HepG2 (cell line): ENCODE measurements at regions not wholly inside any gene's neighbourhood (a gene's known extent, or its start where the extent isn't known, plus 50 kb on each side); places are given as distances from the start of the nearest gene placed in this dataset.

Source experiments
- ATAC-seq: fragments of 200-7000 bp; cut with Tn5 transposase; 3 replicates; pipeline ENCODE4 v1.9.1; 2020; ENCODE audit warnings: mild to moderate bottlenecking, moderate library complexity
- BruUV-seq: library from RNA; stranded (reverse); fragments of 400-500 nt; replicated peaks from 2 replicates; lab custom pipeline; 2021; lab: Mats Ljungman, UMichigan
- CTCF ChIA-PET: fragments of 300-600 bp; formaldehyde crosslinking; extraction: SDS; loops from one replicate; lab custom pipeline; 2021; ENCODE audit warnings: low total read pairs, inconsistent platforms, low intra/inter-chr PET ratio; lab: Yijun Ruan, JAX
- POLR2A ChIA-PET: fragments of 350-600 bp; sonication (Branson Sonifier 250); formaldehyde crosslinking; loops from one replicate; lab custom pipeline; 2020; ENCODE audit warnings: antibody characterized with exemption, inconsistent platforms; lab: Yijun Ruan, JAX
- DNase-seq: peaks from one replicate; pipeline ENCODE4 v3.0.0-alpha.2; 2015; ENCODE audit warnings: low spot score
- FAIRE-seq: peaks from 3 replicates; lab custom pipeline; 2011; peaks lifted over from hg19 to GRCh38; lab: Jason Lieb, UNC
- H2AFZ ChIP-seq: one replicate; pipeline ENCODE4 v1.6.1; 2011; ENCODE audit warnings: low read length, inconsistent platforms
- H3K27ac ChIP-seq: fragments of 300-600 bp; 3 replicates; pipeline ENCODE4 v1.8.0; 2011; ENCODE audit warnings: mixed run types, mild to moderate bottlenecking, mixed read lengths, low read length, inconsistent platforms; ENCODE audit not compliant: insufficient read depth; ENCODE audit errors: extremely low read length
- H3K27me3 ChIP-seq, 2 experiments: fragments of 200-600 bp in 1 of 2; 2 replicates in 1 of 2; 3 replicates in 1 of 2; pipeline versions ENCODE4 v1.6.0 to v1.8.0; 2011; ENCODE audit warnings: low read length in 2 of 2, mild to moderate bottlenecking in 2 of 2, moderate library complexity in 2 of 2, inconsistent platforms in 1 of 2; ENCODE audit not compliant: insufficient read depth in 2 of 2, control insufficient read depth in 1 of 2
- H3K36me3 ChIP-seq, 2 experiments: fragments of 200-600 bp in 1 of 2; replicated peaks in 1 of 2; 2 replicates in 1 of 2; 3 replicates in 1 of 2; pipeline versions ENCODE4 v1.5.1 to v1.8.0; 2011; ENCODE audit warnings: low read length in 2 of 2, inconsistent platforms in 1 of 2; ENCODE audit not compliant: insufficient read depth in 2 of 2, control insufficient read depth in 1 of 2
- H3K4me1 ChIP-seq: 2 replicates; pipeline ENCODE4 v1.5.1; 2012; ENCODE audit warnings: low read length, inconsistent platforms; ENCODE audit not compliant: insufficient read depth
- H3K4me2 ChIP-seq: 2 replicates; pipeline ENCODE4 v1.6.0; 2011; ENCODE audit warnings: low read depth, low read length, inconsistent platforms
- H3K4me3 ChIP-seq, 3 experiments: fragments of 200-600 bp in 1 of 3; sonication (generic), shearing (Covaris generic) in 1 of 3; replicated peaks in 1 of 3; 2 replicates each; pipeline ENCODE4 v1.5.1; 2011 to 2016; ENCODE audit warnings: low read length in 3 of 3, inconsistent platforms in 2 of 3, low read depth in 2 of 3, mild to moderate bottlenecking in 2 of 3, control low read depth in 1 of 3, mixed read lengths in 1 of 3; ENCODE audit not compliant: insufficient read depth in 1 of 3
- H3K79me2 ChIP-seq: one replicate; pipeline ENCODE4 v1.6.1; 2011; ENCODE audit warnings: low read length, inconsistent platforms; ENCODE audit not compliant: insufficient read depth
- H3K9ac ChIP-seq: 2 replicates; pipeline ENCODE4 v1.6.0; 2011; ENCODE audit warnings: mild to moderate bottlenecking, low read depth, low read length, inconsistent platforms; ENCODE audit not compliant: insufficient read depth
- H3K9me3 ChIP-seq: 2 replicates; pipeline ENCODE4 v1.5.1; 2012; ENCODE audit warnings: mild to moderate bottlenecking, low read length
- H4K20me1 ChIP-seq: 2 replicates; pipeline ENCODE4 v1.6.0; 2011; ENCODE audit warnings: inconsistent platforms, mild to moderate bottlenecking, low read length, moderate library complexity; ENCODE audit not compliant: insufficient read depth
- AGO2 ChIP-seq: fragments of 200-400 bp; formaldehyde crosslinking; optimal IDR thresholded peaks from 2 replicates; pipeline ENCODE3; 2017; ENCODE audit warnings: mild to moderate bottlenecking, low read depth, low read length, moderate library complexity
- FOSL2 ChIP-seq: sonication (generic); formaldehyde crosslinking; IDR thresholded peaks from 2 replicates; pipeline ENCODE4 v1.4.0; 2020; ENCODE audit warnings: missing genetic modification reagents
- NR2F1 ChIP-seq, 2 experiments: fragments of 450-650 bp in 1 of 2; formaldehyde crosslinking in 1 of 2; IDR thresholded peaks; 2 replicates each; pipeline versions ENCODE4 v1.5.0 to v1.6.1; 2016 to 2020; ENCODE audit warnings: mild to moderate bottlenecking in 1 of 2, missing compliant biosample characterization in 1 of 2, missing genetic modification reagents in 1 of 2, moderate library complexity in 1 of 2
- PRDM15 ChIP-seq: sonication (generic); formaldehyde crosslinking; IDR thresholded peaks from 2 replicates; pipeline ENCODE4 v1.4.0; 2020; ENCODE audit warnings: missing genetic modification reagents
- ZC3H13 ChIP-seq: sonication (generic); formaldehyde crosslinking; IDR thresholded peaks from 2 replicates; pipeline ENCODE4 v1.8.1; 2023; ENCODE audit warnings: mild to moderate bottlenecking, missing genetic modification reagents, moderate library complexity
- ZNF7 ChIP-seq: IDR thresholded peaks from 2 replicates; pipeline ENCODE4 v1.6.1; 2016; ENCODE audit warnings: missing biosample characterization, missing genetic modification reagents
- ZNF737 ChIP-seq: sonication (generic); formaldehyde crosslinking; IDR thresholded peaks from 2 replicates; pipeline ENCODE4 v1.5.0; 2020; ENCODE audit warnings: missing genetic modification reagents, mild to moderate bottlenecking, borderline replicate concordance
- WGBS: methylation state at CpG from one replicate; pipeline ENCODE4 v1.1.6; 2017; ENCODE audit warnings: low lambda C conversion rate; 5-methylcytosine and 5-hydroxymethylcytosine counted together
- in situ Hi-C: cut with HindIII; loops from 2 replicates; pipeline ENCODE4 v1.10.0; 2017; ENCODE audit warnings: low pct_unique_long_range_greater_than_20kb; ENCODE audit not compliant: extremely low pct_ligation_motif_present
- intact Hi-C: fragments of 100-400 bp; cut with micrococcal nuclease; formaldehyde crosslinking; loops from one replicate; pipeline ENCODE4 v1.10.0; 2022; ENCODE audit not compliant: unreplicated experiment
- TF ChIP-seq, protein P1 (sequence below): sonication (generic); formaldehyde crosslinking; IDR thresholded peaks from 2 replicates; pipeline ENCODE4 v1.4.0; 2020; ENCODE audit warnings: mild to moderate bottlenecking, missing genetic modification reagents
- TF ChIP-seq, protein P2 (sequence below): sonication (generic); formaldehyde crosslinking; conservative IDR thresholded peaks from 2 replicates; pipeline ENCODE4 v1.4.0; 2020; ENCODE audit warnings: missing genetic modification reagents

DNA sequence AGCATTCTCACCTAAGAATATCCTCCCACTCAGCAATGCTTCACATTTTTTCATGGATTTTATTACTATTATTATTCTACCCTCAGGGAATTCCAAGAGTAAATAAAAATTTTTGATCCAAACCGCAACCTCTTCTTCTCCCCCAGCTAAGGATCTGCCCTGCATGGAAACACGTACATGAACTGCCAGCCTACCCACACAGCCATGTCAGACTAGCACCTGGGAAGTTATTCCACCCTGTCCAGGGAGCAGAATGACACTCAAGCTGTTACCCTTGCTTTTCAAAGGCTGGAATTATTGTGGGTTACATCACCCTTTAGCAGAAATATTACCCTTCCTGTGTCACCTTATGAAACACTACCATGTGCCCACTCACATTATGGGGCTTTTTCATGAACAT is 227.3 kb upstream of the USP15 start:
- no peak overlapping the region for H2AFZ ChIP-seq
- no peak overlapping the region for H3K4me3 ChIP-seq
- no peaks in the 10 kb centered on the region for H3K36me3 ChIP-seq
- H3K9me3 ChIP-seq = no peaks in the 10 kb centered on the region
- no peak overlapping the region for H3K9ac ChIP-seq
- H3K27me3 ChIP-seq = no peaks in the 10 kb centered on the region
- in situ Hi-C loops (no loop called here), intact Hi-C loops (no loop called here)
- ChIA-PET CTCF (no interaction called here), POLR2A (no interaction called here)
- DNase-seq = no peak
- H3K27ac ChIP-seq = no peak overlapping the region
- no peak for ATAC-seq
- TF ChIP-seq, protein P1, sequence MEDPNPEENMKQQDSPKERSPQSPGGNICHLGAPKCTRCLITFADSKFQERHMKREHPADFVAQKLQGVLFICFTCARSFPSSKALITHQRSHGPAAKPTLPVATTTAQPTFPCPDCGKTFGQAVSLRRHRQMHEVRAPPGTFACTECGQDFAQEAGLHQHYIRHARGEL (CRISPR knock-in tag) = no peak
- TF ChIP-seq FOSL2 (CRISPR knock-in tag) = no peak
- no peak for TF ChIP-seq ZNF7 (CRISPR knock-in tag)
- TF ChIP-seq, protein P2, sequence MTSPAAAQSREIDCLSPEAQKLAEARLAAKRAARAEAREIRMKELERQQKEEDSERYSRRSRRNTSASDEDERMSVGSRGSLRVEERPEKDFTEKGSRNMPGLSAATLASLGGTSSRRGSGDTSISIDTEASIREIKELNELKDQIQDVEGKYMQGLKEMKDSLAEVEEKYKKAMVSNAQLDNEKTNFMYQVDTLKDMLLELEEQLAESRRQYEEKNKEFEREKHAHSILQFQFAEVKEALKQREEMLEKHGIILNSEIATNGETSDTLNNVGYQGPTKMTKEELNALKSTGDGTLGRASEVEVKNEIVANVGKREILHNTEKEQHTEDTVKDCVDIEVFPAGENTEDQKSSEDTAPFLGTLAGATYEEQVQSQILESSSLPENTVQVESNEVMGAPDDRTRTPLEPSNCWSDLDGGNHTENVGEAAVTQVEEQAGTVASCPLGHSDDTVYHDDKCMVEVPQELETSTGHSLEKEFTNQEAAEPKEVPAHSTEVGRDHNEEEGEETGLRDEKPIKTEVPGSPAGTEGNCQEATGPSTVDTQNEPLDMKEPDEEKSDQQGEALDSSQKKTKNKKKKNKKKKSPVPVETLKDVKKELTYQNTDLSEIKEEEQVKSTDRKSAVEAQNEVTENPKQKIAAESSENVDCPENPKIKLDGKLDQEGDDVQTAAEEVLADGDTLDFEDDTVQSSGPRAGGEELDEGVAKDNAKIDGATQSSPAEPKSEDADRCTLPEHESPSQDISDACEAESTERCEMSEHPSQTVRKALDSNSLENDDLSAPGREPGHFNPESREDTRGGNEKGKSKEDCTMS = no peak
- no peak overlapping the region for H3K4me2 ChIP-seq
- WGBS = 4% methylated on average over 2 of the region's 2 CpGs
- H3K79me2 ChIP-seq = no peaks in the 10 kb centered on the region
- no peaks in the 10 kb centered on the region for H4K20me1 ChIP-seq
- H3K4me1 ChIP-seq = no peaks in the 10 kb centered on the region
- no TSS peak for BruUV-seq
- FAIRE-seq = no peak

DNA sequence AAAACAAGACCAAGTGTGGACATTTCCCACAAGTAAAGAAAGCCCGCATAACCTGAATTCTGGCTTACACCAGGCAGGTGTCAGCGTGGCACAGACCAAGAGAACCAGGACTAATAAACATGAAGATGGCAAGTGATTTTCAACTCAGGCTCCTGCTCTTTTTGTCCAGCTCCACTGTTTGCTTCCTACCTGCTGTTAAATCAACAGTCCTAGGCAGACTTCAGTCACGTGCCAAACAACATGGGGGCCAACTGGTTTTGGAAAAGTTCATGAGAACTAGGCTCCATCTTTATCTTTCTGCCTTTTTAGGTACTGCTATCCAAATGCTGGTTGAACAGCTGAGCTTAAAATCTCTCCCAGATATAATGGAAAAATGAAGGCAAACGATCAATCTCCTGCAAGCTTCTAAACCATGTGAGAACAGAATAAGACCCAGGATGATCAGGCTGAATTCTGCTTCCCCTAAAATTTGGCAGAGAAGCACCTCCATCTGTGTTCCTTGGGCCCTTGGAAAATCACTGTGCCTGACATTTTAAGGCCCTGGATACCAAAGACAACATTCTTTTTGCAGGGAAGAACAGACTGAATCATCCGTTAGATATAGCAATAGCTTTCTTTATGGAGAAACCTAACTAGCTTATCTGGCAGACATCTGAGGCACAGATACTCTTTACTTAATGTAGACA is 215.6 kb upstream of the USP15 start:
- WGBS = 20% methylated on average over 5 of the region's 5 CpGs
- BruUV-seq = no TSS peak
- no peaks in the 10 kb centered on the region for H4K20me1 ChIP-seq
- no peaks in the 10 kb centered on the region for H3K4me1 ChIP-seq
- DNase-seq (no peak), FAIRE-seq (no peak), ATAC-seq (no peak)
- peak; percentile 31; the same call in 1 of the 2 replicates for TF ChIP-seq PRDM15 (CRISPR knock-in tag)
- no peak for TF ChIP-seq ZNF737 (CRISPR knock-in tag)
- no peak for TF ChIP-seq NR2F1 (CRISPR knock-in tag; IDR thresholded peaks at IDR 0.05)
- TF ChIP-seq ZC3H13 (CRISPR knock-in tag) = no peak
- no peak for TF ChIP-seq AGO2
- CTCF ChIA-PET = no interaction called here
- no peak overlapping the region for H3K4me3 ChIP-seq
- H3K27ac ChIP-seq = no peak overlapping the region
- H3K9me3 ChIP-seq = no peaks in the 10 kb centered on the region
- in situ Hi-C loops (no loop called here), intact Hi-C loops (no loop called here)
- no peaks in the 10 kb centered on the region for H3K27me3 ChIP-seq
- H3K9ac ChIP-seq = no peak overlapping the region
- no peaks in the 10 kb centered on the region for H3K79me2 ChIP-seq
- no peak overlapping the region for H3K4me2 ChIP-seq
- H2AFZ ChIP-seq = no peak overlapping the region
- H3K36me3 ChIP-seq = no peaks in the 10 kb centered on the region
- POLR2A ChIA-PET = no interaction called here
